GDM1 (cell line): ENCODE measurements at regions not wholly inside any gene's neighbourhood (a gene's known extent, or its start where the extent isn't known, plus 50 kb on each side); places are given as distances from the start of the nearest gene placed in this dataset.
"Not testable (repeated sequence)": the region's sequence is repeated elsewhere in the genome, so short reads cannot be mapped to it uniquely, and the experiment has no call there.

ENCODE experiments used
- DNase-seq: peaks from one replicate; lab custom pipeline; 2025; lab: John Stamatoyannopoulos, UW

- DNase-seq: no peak
Measured at GRCh38 chr18:34480162-34480700, 229.9 kb upstream of the DTNA start.

DNA sequence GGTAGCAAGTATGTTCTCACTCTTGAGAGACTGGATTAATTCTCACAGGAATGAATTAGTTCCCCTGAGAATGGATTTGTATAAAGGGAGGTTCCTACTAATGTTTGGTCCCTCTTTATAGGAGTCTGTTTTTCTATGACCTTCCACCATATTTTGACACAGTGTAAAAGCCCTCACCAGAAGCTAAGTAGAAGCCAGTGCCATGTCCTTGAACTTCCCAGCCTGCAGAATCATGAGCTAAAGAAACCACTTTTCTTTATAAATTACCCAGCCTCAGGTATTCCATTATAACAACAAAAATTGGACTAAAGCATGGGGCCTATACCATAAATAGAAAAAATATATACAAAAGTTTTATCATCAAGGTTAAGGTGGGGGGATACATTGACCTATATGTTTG, 227.9 kb upstream of the DTNA start:
- DNase-seq: no peak

DNA sequence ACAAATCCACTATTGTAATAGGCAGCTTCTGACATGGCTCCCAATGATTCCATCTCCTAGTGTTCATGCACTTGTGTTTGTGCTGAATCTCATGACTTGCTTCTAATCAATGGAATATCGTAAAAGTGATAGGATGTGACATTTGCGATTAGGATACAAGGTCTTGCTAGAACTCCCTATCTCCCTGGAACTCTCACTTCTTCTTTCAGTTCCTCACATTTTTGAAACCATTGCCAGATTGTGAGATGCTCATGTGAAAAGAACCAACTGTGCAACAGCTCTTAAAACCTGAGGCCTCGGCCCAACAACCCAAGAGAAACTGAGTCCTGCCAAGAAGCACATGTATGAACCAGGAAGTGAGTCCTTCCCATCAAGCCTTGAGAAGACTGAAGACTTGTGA, 226.9 kb upstream of the DTNA start:
- DNase-seq: no peak

GRCh38 chr18:34491719-34492118, 218.4 kb upstream of the DTNA start:
- DNase-seq: no peak

- DNase-seq: no peak
Measured at GRCh38 chr18:34492652-34493051, 217.4 kb upstream of the DTNA start.

GRCh38 chr18:34493099-34493544, 217.0 kb upstream of the DTNA start:
- no peak for DNase-seq

GRCh38 chr18:34493566-34494358, 216.3 kb upstream of the DTNA start:
- no peak for DNase-seq

GRCh38 chr18:34494359-34494696, 215.8 kb upstream of the DTNA start:
- DNase-seq: no peak

- DNase-seq: no peak
Measured at GRCh38 chr18:34495506-34495905, 214.6 kb upstream of the DTNA start.

GRCh38 chr18:34501553-34501952, 208.5 kb upstream of the DTNA start:
- DNase-seq: no peak

DNA sequence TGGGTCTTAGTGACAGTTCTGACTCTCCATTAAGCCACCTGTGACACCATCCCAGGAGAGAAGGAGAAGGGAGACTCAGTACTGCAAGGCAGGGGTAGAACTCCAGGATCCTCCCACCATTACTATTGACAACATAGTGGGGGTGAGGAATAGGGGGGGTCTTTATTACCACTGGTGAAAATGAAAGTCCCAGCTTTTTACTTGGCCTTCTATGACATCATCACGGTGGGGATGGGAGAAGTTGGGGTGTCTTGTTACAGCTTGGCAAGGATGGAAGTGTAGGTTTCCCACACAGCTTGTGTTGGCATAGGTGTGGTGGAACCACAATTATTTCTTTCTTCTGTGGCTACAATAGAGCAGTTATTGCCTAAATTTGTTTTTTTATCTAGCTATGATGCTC, 203.9 kb upstream of the DTNA start:
- DNase-seq: no peak

GRCh38 chr18:34509163-34509562, 200.9 kb upstream of the DTNA start:
- DNase-seq: no peak

- no peak for DNase-seq
Measured at GRCh38 chr18:34509879-34510586, 200.1 kb upstream of the DTNA start.

DNA sequence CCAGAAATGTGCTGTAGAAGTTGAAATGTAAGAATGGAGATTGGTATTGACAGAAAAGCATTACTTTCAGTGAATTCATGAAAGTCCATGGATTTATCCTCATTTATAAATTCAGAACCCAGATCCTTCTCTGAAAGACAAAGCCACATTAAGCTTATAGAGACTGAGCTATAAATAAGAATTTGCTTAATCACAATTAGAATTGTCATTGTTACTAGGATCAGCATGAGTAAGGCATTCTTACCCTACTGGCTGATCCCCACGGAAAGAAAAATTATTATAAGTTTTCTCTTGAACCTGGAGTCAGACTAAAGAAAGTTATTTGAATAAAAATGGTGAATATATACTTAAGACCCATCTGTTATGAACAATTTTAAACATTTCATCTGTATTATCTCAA, 199.2 kb upstream of the DTNA start:
- no peak for DNase-seq

DNA sequence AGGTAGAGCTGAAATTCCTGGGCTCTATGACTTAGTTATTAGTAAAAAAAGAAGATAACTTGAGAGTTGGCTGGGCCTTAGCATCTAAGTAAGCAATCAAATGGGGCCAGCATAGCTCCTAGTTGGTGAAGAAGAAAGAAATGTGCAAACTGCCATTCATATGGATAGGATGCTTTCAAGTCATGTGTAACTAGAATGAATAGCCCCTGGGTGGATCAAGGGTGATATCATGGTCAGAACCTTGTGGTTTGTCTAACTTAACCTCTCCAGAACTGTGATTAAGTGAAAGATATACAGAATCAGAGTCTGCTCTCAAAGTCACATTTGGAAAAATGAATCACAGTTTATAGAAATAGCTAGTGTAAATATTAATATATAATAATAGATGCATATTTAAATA, 198.7 kb upstream of the DTNA start:
- no peak for DNase-seq

DNA sequence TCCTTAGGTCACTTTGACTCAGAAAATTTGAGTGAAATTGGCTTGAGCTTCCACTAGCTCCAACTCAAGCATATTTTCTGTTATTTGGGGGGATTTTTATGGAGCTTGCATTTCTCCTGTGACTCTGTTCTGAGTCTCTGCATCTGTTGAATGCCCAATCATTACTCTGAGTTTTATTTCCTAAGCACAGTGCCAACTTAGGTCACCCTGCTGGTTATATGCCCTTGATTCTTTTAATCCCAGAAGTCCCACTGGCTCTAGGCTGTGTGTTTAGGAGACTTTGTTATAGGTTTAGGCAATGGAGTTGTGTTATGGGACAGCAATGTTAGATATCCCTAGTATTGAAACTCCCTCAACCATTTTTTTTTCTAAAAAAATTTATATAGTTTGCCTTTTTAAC, 198.2 kb upstream of the DTNA start:
- DNase-seq: no peak

- no peak for DNase-seq
Measured at GRCh38 chr18:34514238-34514637, 195.9 kb upstream of the DTNA start.

DNA sequence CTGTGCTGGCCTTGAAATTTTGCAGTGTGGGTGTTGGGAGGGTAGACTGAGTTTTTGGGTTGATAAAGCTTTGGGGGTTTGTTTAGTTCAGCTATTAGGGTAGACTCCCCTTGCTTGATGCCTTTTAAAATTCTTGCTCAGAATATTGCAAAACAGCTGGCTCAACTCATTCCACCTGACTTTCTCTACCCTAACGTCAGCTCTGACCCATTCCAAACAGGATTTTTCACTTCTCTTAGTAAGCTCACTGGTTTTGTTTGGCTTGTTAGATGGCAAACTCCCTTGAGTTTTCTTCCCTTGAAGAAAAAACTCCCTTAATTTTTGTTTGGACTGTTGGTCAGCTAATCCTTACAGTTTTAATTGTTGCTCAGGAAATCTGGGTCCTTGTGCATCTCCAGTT, 195.1 kb upstream of the DTNA start:
- no peak for DNase-seq

DNA sequence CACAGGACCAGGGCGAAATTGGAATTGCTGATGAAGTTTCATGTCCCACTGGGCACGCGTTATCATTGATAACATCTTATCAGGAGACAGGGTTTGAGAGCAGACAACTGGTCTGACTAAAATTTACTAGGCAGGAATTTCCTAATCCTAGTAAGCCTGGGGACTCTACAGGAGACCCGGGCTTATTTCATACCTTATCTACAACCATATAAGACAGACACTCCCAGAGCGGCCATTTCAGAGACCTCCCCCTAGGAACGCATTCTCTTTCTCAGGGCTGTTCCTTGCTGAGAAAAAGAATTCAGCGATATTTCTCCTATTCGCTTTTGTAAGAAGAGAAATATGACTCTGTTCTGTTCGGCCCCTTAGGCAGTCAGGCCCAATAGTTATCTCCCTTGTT, 193.7 kb upstream of the DTNA start:
- not testable (repeated sequence) for DNase-seq

DNA sequence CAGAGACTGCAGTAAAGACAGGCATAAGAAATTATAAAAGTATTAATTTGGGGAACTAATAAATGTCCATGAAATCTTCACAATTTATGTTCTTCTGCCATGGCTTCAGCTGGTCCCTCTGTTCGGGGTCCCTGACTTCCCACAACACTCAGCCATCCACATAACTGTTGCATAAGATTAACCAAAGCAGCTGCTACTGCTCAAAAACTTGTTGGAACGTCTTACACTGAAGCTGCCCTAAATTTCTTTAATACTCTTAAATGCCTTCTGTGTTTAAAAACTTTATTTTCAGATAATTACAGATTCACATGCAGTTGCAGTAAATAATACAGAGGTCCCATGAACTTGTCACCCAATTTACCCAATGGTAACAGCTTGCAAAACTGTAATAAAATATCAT, 193.1 kb upstream of the DTNA start:
- DNase-seq: not testable (repeated sequence)

GRCh38 chr18:34521040-34521439, 189.1 kb upstream of the DTNA start:
- DNase-seq: no peak

GRCh38 chr18:34522603-34523002, 187.5 kb upstream of the DTNA start:
- no peak for DNase-seq

DNA sequence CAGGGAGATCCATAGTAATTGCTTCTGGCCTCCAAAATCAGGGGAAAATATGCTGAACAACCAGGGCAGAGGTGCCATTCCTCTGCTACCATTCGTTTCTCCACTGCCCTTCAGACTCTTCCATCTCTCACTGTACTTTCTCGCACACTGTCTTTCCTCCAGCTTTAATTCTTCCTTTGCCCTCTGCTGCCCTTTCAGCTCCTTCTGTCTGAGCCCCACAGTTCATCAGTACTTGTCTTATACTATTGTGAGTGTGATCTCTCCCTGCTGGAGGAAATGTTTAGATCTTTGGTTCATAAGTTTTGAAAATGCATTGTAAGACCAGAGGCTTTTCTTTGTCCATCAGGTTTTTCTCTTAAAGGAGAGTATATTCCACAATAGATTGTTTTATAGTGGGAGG, 184.9 kb upstream of the DTNA start:
- DNase-seq: no peak

DNA sequence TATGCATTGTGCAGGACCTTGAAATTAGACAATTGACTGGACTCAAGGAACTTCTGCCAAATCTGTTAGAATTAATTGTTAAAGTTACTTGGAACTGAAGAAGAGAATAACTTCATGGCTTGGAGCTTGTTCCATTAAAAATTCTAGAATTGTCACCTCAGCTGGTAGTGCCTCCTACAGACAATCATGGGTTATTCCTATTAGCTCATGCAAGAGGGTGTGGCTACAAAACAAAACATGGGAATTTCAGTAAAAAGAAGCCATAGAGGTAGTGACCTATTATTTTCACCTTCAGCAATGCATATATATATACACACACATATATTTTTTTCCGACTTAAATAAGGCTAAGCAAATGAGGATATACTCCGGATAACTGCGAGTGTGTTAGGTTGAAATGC, 181.9 kb upstream of the DTNA start:
- DNase-seq: no peak
